ENCODE measurements at regions not wholly inside any gene's neighbourhood (a gene's known extent, or its start where the extent isn't known, plus 50 kb on each side); places are given as distances from the start of the nearest gene placed in this dataset.

DNA sequence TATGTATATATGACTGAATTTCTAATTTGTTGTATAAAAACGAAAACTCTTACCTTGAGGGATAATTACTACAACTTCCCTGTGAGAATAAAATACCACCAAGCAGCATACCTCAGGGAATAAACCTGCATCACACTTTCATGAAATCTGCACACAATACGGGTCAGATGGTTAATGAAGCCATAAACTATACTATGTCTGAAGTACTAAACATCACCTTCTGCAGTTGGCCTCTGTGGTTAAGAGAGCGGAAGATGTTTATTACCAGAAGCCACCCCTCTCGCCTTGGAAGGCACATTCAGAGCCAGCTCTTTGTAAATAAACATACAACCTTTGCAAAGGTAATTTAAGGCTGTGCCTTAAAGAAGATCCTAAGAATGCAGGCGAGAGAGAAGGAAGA lies 462.1 kb upstream of the NR2F2 start:
- POLR2A ChIA-PET, result interaction anchor here (1.0 kb wide), 1 partner anchor 29 kb away, joined by 3 read pairs; no protein-coding TSS in a partner anchor

DNA sequence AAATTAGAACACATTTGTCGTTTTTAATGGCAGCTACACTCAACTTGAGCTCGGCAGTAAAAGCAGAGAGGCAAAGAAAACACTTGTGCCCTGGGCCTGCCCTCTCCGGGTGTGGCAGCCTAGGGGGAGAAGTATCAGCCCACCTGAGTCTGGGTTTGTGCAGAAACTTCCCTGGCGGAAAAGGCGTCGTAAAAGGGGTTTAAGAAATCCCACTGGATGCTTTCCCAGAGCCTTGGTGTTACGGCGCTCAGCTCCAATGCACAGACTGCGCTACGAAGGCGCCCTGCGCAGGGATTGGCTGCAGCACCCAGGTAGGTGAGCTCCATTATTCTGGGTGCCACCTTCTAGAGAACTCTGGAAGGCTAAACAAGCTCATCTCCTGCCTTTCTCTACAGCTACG lies 461.5 kb upstream of the NR2F2 start:
- POLR2A ChIA-PET, result interaction anchor here (0.8 to 1.0 kb wide), 2 partner anchors 11 to 29 kb away, joined by 3 read pairs; no protein-coding TSS in a partner anchor
- H3K27ac Mint-ChIP-seq, result no peak overlapping the region
- H3K27me3 Mint-ChIP-seq, result peaks cover 28% of the 10 kb centered on the region
- peak overlapping the region; percentile 45 for H3K4me3 Mint-ChIP-seq
- H3K36me3 Mint-ChIP-seq, result peaks cover 16% of the 10 kb centered on the region
- H3K4me1 Mint-ChIP-seq, result peaks cover 55% of the 10 kb centered on the region
- peaks cover 2% of the 10 kb centered on the region for H3K9me3 Mint-ChIP-seq
- DNase-seq (no peak), ATAC-seq (ENCODE audit: low read depth) (no peak)

More for the DNA sequence above, 462.1 kb upstream of the NR2F2 start:
- DNase-seq, result no peak
- Mint-ChIP-seq H3K4me1 (peaks cover 51% of the 10 kb centered on the region), H3K4me3 (peak overlapping the region; percentile 45), H3K36me3 (peaks cover 11% of the 10 kb centered on the region), H3K9me3 (peaks cover 2% of the 10 kb centered on the region), H3K27ac (peak overlapping the region; percentile 68), H3K27me3 (peaks cover 31% of the 10 kb centered on the region)
- no peak for ATAC-seq (ENCODE audit: low read depth)

DNA sequence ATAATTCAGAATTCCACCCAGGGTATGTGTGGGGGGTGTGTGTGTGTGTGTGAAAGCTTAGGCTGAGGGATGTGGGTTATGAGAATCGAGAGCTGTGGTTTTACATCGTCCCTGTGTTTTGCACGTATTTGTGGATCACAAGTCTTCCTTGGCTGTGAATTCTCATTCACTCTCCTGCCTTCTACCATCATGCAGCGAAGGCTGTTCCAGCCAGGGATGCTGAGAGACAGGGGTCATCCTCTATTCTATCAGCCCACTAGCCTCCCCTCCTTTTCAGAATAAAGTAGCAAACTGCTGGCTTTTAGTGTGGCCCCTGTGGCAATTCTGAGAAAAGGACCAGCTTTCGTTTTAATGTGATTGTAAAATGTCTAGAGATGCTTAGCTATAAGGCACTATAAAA lies 460.6 kb upstream of the NR2F2 start:
- H3K4me1 Mint-ChIP-seq, result peaks cover 55% of the 10 kb centered on the region
- peak; percentile 64 for DNase-seq
- H3K9me3 Mint-ChIP-seq, result peaks cover 2% of the 10 kb centered on the region
- peak; percentile 80 for ATAC-seq (ENCODE audit: low read depth)
- POLR2A ChIA-PET, result interaction anchor here (0.6 kb wide), 1 partner anchor 14 kb away, joined by 4 read pairs; no protein-coding TSS in a partner anchor
- peak overlapping the region; percentile 81 for H3K27ac Mint-ChIP-seq
- H3K36me3 Mint-ChIP-seq, result peaks cover 21% of the 10 kb centered on the region
- H3K4me3 Mint-ChIP-seq, result peak overlapping the region; percentile 67
- peaks cover 25% of the 10 kb centered on the region for H3K27me3 Mint-ChIP-seq

DNA sequence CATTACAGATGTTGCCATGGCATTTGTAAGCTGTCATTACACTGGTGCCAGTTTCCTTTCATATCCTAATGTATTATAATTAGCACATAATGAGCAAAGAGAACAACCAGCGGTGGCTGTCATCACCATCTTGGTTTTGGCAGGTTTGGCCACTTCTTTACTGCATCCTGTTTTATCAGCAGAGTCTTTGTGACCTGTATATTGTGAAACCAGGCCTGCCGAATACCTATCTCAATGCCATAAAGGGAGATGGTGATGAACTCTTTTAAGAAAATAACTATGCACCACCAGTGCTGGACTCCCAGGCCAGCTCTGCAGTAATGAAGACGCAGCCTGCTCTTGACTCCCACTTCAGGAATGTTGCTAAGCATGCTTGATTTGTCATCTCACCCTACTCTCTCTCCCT lies 458.1 kb upstream of the NR2F2 start:
- ATAC-seq (ENCODE audit: low read depth), result no peak
- Mint-ChIP-seq H3K4me1 (peaks cover 52% of the 10 kb centered on the region), H3K36me3 (peaks cover 28% of the 10 kb centered on the region), H3K27ac (no peak overlapping the region), H3K4me3 (no peak overlapping the region), H3K9me3 (peaks cover 5% of the 10 kb centered on the region), H3K27me3 (peaks cover 6% of the 10 kb centered on the region)
- no peak for DNase-seq
- POLR2A ChIA-PET, result no interaction called here

DNA sequence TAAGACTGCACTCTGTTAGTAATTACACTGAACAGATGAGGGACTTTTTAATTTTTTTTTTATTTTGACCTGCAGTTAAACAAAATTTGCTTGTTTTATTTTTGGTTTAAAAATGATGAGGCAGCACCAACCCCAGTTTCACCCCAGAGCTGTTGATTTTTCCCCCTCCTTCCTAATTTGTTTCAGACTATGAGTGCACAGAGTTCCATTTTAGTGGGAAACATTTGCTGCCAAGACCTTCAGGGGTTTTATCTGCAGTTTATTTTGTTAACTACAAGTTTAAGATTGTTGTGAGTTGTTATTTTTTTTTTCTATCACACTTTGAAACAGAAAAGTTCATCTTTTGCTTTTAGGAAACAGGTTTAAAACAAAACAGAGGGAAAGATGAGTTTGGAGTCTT lies 455.9 kb upstream of the NR2F2 start:
- Mint-ChIP-seq H3K27me3 (peaks cover 2% of the 10 kb centered on the region), H3K4me1 (peaks cover 44% of the 10 kb centered on the region), H3K9me3 (peaks cover 5% of the 10 kb centered on the region), H3K27ac (no peak overlapping the region), H3K36me3 (peaks cover 26% of the 10 kb centered on the region), H3K4me3 (no peak overlapping the region)
- no peak for ATAC-seq (ENCODE audit: low read depth)
- DNase-seq, result no peak
- POLR2A ChIA-PET, result no interaction called here

DNA sequence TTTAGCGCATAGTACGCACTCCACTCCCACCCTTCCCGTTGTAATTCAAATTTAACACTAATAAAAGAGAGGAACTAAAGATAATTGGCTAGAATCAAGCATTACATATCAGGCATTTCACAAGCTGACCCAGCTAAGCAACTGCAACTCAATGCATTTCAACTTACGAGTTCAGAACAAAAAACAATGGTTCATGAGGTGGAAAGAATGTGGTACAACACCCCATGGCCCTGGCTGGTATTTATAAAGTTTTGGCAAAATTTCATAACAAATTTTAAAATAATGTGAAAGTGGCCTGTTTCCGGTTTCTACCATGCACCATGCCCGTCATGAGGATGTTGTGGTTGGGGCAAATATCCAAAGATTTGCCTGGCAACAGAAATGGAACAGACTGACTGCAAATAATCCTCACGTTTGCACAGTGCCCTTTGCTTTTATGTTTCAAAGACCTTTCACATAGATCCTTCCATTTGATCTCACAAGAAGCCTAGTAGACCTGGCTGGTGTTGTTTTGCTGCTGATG lies 455.3 kb upstream of the NR2F2 start:
- peaks cover 5% of the 10 kb centered on the region for H3K9me3 Mint-ChIP-seq
- peak overlapping the region; percentile 71 for H3K27ac Mint-ChIP-seq
- DNase-seq (no peak), ATAC-seq (ENCODE audit: low read depth) (peak; percentile 65)
- H3K4me1 Mint-ChIP-seq, result peaks cover 43% of the 10 kb centered on the region
- H3K27me3 Mint-ChIP-seq, result peaks cover 2% of the 10 kb centered on the region
- peaks cover 26% of the 10 kb centered on the region for H3K36me3 Mint-ChIP-seq
- POLR2A ChIA-PET, result no interaction called here
- peak overlapping the region; percentile 46 for H3K4me3 Mint-ChIP-seq

DNA sequence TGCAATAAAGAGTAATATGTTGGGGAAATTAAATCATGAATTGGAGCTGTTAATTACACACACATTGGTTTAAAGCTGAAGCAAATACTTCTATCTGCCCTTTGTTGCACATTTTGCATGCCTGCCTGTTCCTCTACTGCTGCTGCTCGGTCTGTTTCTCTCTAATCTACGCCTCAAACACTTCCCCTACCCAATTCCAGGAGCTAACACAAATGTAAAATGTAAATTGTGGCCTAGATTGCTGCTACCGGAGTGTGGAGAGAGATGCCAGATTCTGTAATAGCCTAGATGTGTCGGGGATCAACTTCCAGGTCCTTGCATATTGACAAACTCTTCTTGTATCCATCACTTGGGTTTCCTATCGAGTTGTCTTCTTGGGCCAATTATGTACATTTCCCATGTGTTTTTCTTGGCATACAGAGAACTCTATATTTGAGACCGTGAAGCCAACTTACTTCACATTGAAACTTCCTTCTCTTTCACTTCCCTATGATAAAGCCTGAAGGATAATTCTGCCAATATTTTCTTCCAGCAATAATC lies 450.4 kb upstream of the NR2F2 start:
- DNase-seq (no peak), ATAC-seq (ENCODE audit: low read depth) (no peak)
- POLR2A ChIA-PET, result interaction anchor here (1.0 to 1.4 kb wide), 3 partner anchors 11 to 602 kb away, joined by 3 to 4 read pairs (median 3); no protein-coding TSS in a partner anchor
- Mint-ChIP-seq H3K36me3 (peaks cover 13% of the 10 kb centered on the region), H3K27ac (peak overlapping the region; percentile 96), H3K9me3 (peaks cover 10% of the 10 kb centered on the region), H3K4me3 (peak overlapping the region; percentile 92), H3K27me3 (peaks cover 10% of the 10 kb centered on the region), H3K4me1 (peaks cover 18% of the 10 kb centered on the region)

DNA sequence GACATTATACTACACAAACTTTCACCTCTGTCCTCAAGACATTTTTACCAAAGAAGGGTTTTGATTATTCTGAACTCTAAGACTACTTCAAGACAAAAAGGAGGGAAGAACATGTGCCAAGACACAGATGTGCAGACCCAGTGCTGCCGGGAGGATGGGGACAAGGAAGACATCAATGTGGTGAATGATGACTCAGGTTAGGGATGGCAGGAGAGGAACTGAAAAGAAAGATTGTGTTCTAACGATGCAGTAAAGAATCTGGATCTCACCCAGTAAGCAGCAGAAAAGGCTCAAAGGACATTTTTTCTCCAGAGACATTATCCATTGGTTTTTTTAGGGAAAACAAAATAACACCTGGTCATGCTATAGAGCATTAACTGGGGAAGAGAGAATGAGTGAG lies 449.9 kb upstream of the NR2F2 start:
- peaks cover 10% of the 10 kb centered on the region for H3K27me3 Mint-ChIP-seq
- no peak overlapping the region for H3K27ac Mint-ChIP-seq
- H3K9me3 Mint-ChIP-seq, result peaks cover 10% of the 10 kb centered on the region
- DNase-seq, result no peak
- H3K4me1 Mint-ChIP-seq, result peaks cover 15% of the 10 kb centered on the region
- peaks cover 11% of the 10 kb centered on the region for H3K36me3 Mint-ChIP-seq
- no peak for ATAC-seq (ENCODE audit: low read depth)
- POLR2A ChIA-PET, result no interaction called here
- H3K4me3 Mint-ChIP-seq, result no peak overlapping the region

DNA sequence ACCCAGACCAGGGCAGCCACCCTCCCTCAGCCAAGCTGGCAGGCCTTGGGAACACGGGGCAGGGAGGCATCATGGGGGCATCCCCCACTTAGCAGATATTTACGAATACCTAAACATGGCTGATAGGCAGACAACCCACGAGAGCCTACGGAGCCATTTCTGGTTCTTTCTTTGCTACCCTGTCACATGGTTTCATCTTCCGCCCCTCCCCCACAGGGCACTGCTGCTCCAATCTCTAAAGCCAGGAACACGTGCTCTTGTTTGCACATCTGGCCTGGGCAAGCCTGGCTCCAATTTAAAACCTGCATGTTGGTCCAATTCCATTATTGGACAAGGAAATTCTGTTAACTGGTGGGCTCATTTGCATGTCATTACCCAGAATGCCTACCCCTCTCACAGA lies 447.4 kb upstream of the NR2F2 start:
- Mint-ChIP-seq H3K27ac (no peak overlapping the region), H3K27me3 (peaks cover 20% of the 10 kb centered on the region), H3K4me1 (peaks cover 13% of the 10 kb centered on the region), H3K36me3 (peaks cover 6% of the 10 kb centered on the region), H3K9me3 (peaks cover 7% of the 10 kb centered on the region), H3K4me3 (no peak overlapping the region)
- ATAC-seq (ENCODE audit: low read depth), result no peak
- no peak for DNase-seq
- POLR2A ChIA-PET, result no interaction called here

DNA sequence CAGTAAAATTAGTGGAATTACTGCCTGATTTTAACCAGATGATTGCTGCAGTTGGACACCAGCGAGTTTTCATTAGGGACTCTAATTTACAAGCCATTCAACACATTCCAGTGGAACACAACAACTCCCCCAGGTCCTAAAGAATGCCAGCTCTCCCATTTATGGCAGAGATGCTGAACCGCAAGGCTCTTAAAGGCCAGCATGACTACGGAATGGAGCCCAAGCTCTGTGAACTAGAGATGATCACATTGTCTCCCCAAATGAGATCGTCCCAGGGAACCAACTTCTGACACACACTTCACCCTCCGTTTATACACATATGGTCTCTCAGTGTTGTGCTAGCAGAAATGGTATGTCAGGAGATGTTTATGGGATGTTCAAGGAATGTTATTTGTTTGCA lies 446.2 kb upstream of the NR2F2 start:
- Mint-ChIP-seq H3K9me3 (peaks cover 7% of the 10 kb centered on the region), H3K4me1 (peaks cover 9% of the 10 kb centered on the region), H3K27ac (no peak overlapping the region), H3K27me3 (peaks cover 22% of the 10 kb centered on the region), H3K4me3 (no peak overlapping the region), H3K36me3 (peaks cover 6% of the 10 kb centered on the region)
- ATAC-seq (ENCODE audit: low read depth) (no peak), DNase-seq (no peak)
- POLR2A ChIA-PET, result no interaction called here

DNA sequence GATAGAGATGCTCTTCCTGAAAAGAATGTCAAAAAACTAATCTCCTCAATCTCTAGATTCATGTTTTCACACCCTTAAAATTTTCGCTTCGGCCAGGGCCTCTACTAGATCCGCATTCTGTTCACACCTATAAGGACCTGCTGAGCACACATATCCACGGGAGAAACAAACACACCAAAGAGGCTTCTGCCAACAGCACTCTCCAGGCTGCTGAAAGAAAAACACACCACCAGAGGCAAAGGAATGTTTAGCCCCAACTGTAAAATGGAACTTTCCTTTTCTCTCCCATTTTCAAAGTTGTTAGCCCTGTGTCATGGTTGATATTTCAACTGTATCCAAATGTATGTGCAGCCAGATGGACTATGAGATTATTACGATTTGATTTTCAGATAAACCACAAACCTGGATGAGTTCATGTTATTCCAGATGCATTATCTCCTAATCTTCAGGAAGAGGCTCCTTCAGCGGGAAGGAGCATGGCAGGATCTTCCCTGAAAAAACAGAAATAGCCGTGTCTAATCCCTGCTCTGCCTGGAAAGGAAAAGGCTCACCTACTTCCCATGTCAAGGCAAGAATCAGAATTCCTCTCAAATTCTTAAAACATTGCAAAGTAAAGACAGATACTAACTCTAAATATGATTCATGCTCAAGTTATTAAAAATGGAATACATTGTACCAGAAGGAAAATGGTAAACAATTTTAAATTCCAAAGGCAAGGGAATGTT lies 442.7 kb upstream of the NR2F2 start:
- POLR2A ChIA-PET, result no interaction called here
- H3K27me3 Mint-ChIP-seq, result peaks cover 26% of the 10 kb centered on the region
- H3K36me3 Mint-ChIP-seq, result no peaks in the 10 kb centered on the region
- ATAC-seq (ENCODE audit: low read depth) (no peak), DNase-seq (no peak)
- no peak overlapping the region for H3K4me3 Mint-ChIP-seq
- H3K4me1 Mint-ChIP-seq, result no peaks in the 10 kb centered on the region
- peaks cover 3% of the 10 kb centered on the region for H3K9me3 Mint-ChIP-seq
- no peak overlapping the region for H3K27ac Mint-ChIP-seq

DNA sequence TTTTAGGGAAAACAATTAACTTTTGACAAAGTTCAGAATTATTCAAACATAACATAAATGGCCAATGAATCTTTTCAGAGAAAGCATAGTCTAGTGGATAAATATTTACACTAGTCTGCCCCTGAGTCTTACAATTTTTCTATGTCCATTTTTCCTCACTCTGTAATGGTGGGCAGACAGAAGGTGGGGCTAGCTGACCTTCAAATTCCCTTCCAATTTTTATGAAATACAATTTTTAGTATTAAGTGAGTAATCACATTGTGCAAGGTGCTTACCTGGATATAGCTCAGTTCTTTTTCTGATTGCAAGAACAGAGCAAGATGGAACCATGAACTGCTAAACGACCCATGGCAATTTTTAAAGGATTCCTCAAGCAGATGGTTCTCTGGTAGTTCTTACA lies 441.7 kb upstream of the NR2F2 start:
- POLR2A ChIA-PET, result no interaction called here
- Mint-ChIP-seq H3K36me3 (no peaks in the 10 kb centered on the region), H3K27ac (no peak overlapping the region), H3K27me3 (peaks cover 26% of the 10 kb centered on the region), H3K4me3 (no peak overlapping the region), H3K9me3 (peaks cover 1% of the 10 kb centered on the region), H3K4me1 (no peaks in the 10 kb centered on the region)
- DNase-seq (no peak), ATAC-seq (ENCODE audit: low read depth) (no peak)

DNA sequence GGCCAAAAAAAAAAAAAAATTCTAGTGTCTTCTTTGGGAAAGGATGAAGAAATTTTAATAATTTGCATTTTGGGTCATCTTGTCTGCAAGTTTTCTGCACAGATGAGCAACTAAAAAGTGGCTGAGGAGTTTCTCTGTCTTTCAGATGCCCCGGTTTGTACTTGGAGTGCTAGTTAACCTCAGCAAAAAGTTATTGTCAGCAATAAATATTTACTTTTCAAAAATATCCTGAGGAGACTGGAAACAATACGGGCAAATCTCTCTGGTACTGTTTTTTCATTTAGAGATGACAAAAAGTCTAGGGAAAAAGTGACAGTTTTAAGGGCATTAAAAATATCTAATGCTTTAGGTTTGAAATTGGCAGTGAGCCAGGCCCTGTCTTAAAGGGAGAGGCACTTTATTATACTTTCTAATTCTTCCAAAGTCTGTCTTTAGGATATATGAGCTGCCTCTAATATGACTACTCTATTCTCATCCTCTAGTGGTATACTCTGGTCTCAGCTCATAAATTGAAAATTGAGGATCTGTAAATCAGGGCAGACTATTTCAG lies 436.0 kb upstream of the NR2F2 start:
- H3K36me3 Mint-ChIP-seq, result no peaks in the 10 kb centered on the region
- H3K27ac Mint-ChIP-seq, result no peak overlapping the region
- DNase-seq, result no peak
- H3K4me3 Mint-ChIP-seq, result no peak overlapping the region
- H3K27me3 Mint-ChIP-seq, result peaks cover 28% of the 10 kb centered on the region
- H3K4me1 Mint-ChIP-seq, result no peaks in the 10 kb centered on the region
- no peak for ATAC-seq (ENCODE audit: low read depth)
- POLR2A ChIA-PET, result no interaction called here
- peaks cover 1% of the 10 kb centered on the region for H3K9me3 Mint-ChIP-seq

DNA sequence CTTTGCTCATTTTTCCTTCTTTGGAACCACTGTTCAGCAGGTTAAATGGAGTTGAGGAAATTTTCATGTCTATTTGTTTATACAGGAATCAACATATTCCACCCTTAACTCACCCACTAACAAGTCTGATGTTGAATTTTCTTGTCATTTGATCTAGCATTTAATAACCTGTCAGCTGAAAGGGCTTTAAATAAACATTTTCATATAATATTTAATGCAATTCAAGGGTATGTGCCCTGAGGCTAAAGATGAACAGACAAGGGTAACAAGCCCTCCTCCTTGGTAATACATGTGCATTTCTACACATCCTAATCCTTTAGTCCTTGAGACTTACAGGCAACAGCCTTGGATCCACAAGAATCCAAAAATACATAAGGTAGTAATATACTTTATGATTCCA lies 435.0 kb upstream of the NR2F2 start:
- POLR2A ChIA-PET, result no interaction called here
- peaks cover 29% of the 10 kb centered on the region for H3K27me3 Mint-ChIP-seq
- DNase-seq (no peak), ATAC-seq (ENCODE audit: low read depth) (no peak)
- H3K27ac Mint-ChIP-seq, result no peak overlapping the region
- H3K4me3 Mint-ChIP-seq, result no peak overlapping the region
- peaks cover 1% of the 10 kb centered on the region for H3K9me3 Mint-ChIP-seq
- H3K36me3 Mint-ChIP-seq, result no peaks in the 10 kb centered on the region
- H3K4me1 Mint-ChIP-seq, result no peaks in the 10 kb centered on the region
